ENCODE measurements at regions not wholly inside any gene's neighbourhood (a gene's known extent, or its start where the extent isn't known, plus 50 kb on each side); places are given as distances from the start of the nearest gene placed in this dataset.

- no peak for DNase-seq (ENCODE audit: low read depth, low spot score)
Observed at GRCh38 chr14:104458845-104459244, 120.7 kb upstream of the C14orf180 start.

- DNase-seq (ENCODE audit: low read depth, low spot score): no peak
Observed at GRCh38 chr14:104460791-104461651, 118.5 kb upstream of the C14orf180 start.

GRCh38 chr14:104461676-104462449 lies 117.7 kb upstream of the C14orf180 start:
- no peak for DNase-seq (ENCODE audit: low read depth, low spot score)

GRCh38 chr14:104462651-104463630 lies 116.6 kb upstream of the C14orf180 start:
- no peak for DNase-seq (ENCODE audit: low read depth, low spot score)

- DNase-seq (ENCODE audit: low read depth, low spot score): no peak
Observed at GRCh38 chr14:104464907-104465306, 114.7 kb upstream of the C14orf180 start.

- no peak for DNase-seq (ENCODE audit: low read depth, low spot score)
Observed at GRCh38 chr14:104465482-104466390, 113.8 kb upstream of the C14orf180 start.

- DNase-seq (ENCODE audit: low read depth, low spot score): no peak
Observed at GRCh38 chr14:104467236-104467635, 112.3 kb upstream of the C14orf180 start.

GRCh38 chr14:104467641-104468040 lies 111.9 kb upstream of the C14orf180 start:
- DNase-seq (ENCODE audit: low read depth, low spot score): no peak

- no peak for DNase-seq (ENCODE audit: low read depth, low spot score)
Observed at GRCh38 chr14:104469591-104469990, 110.0 kb upstream of the C14orf180 start.

- DNase-seq (ENCODE audit: low read depth, low spot score): no peak
Observed at GRCh38 chr14:104470588-104470987, 109.0 kb upstream of the C14orf180 start.

- DNase-seq (ENCODE audit: low read depth, low spot score): no peak
Observed at GRCh38 chr14:104471114-104471513, 108.5 kb upstream of the C14orf180 start.

GRCh38 chr14:104472073-104472472 lies 107.5 kb upstream of the C14orf180 start:
- no peak for DNase-seq (ENCODE audit: low read depth, low spot score)

GRCh38 chr14:104472536-104473243 lies 106.9 kb upstream of the C14orf180 start:
- DNase-seq (ENCODE audit: low read depth, low spot score): no peak

- no peak for DNase-seq (ENCODE audit: low read depth, low spot score)
Observed at GRCh38 chr14:104473244-104473565, 106.4 kb upstream of the C14orf180 start.

GRCh38 chr14:104473649-104474494 lies 105.7 kb upstream of the C14orf180 start:
- no peak for DNase-seq (ENCODE audit: low read depth, low spot score)

- no peak for DNase-seq (ENCODE audit: low read depth, low spot score)
Observed at GRCh38 chr14:104474495-104475213, 104.9 kb upstream of the C14orf180 start.

- DNase-seq (ENCODE audit: low read depth, low spot score): no peak
Observed at GRCh38 chr14:104475256-104475655, 104.3 kb upstream of the C14orf180 start.

GRCh38 chr14:104475802-104476201 lies 103.8 kb upstream of the C14orf180 start:
- no peak for DNase-seq (ENCODE audit: low read depth, low spot score)

Measured in pulmonary artery endothelial cell (primary cell).